H1 (cell line): ENCODE measurements at regions not wholly inside any gene's neighbourhood (a gene's known extent, or its start where the extent isn't known, plus 50 kb on each side); places are given as distances from the start of the nearest gene placed in this dataset.

ENCODE experiments used
- BCL11A ChIP-seq, 2 experiments: IDR thresholded peaks; one replicate each; pipeline ENCODE4 v1.6.1; 2011; ENCODE audit warnings: low read depth in 2 of 2, low read length in 2 of 2, mild to moderate bottlenecking in 2 of 2
- CHD1 ChIP-seq: IDR thresholded peaks from 2 replicates; pipeline ENCODE4 v1.6.1; 2012; ENCODE audit warnings: low read depth, low read length, improper control_type of control experiment
- CHD7 ChIP-seq: fragments of 300-600 bp; sonication (generic); IDR thresholded peaks from 2 replicates; pipeline ENCODE4 v1.7.1; 2012; ENCODE audit warnings: low read length, moderate library complexity, mild to moderate bottlenecking, inconsistent platforms; ENCODE audit not compliant: insufficient replicate concordance
- HDAC2 ChIP-seq, 2 experiments: fragments of 300-600 bp in 1 of 2; sonication (generic) in 1 of 2; IDR thresholded peaks; 2 replicates each; pipeline ENCODE4 v1.6.1; 2011 to 2012; ENCODE audit warnings: low read depth in 2 of 2, low read length in 2 of 2, mild to moderate bottlenecking in 2 of 2, moderate library complexity in 2 of 2, borderline replicate concordance in 1 of 2, inconsistent platforms in 1 of 2
- JUN ChIP-seq: IDR thresholded peaks from 2 replicates; pipeline ENCODE4 v1.6.1; 2011; ENCODE audit warnings: low read depth, mild to moderate bottlenecking, improper control_type of control experiment, low read length
- SUZ12 ChIP-seq: fragments of 200-600 bp; sonication (generic); IDR thresholded peaks from 2 replicates; pipeline ENCODE4 v1.6.1; 2012; ENCODE audit warnings: mild to moderate bottlenecking, inconsistent platforms, low read length, moderate library complexity, mixed read lengths
- TAF1 ChIP-seq: IDR thresholded peaks from 2 replicates; pipeline ENCODE4 v1.6.1; 2011; ENCODE audit warnings: mild to moderate bottlenecking, low read depth, low read length
- TF ChIP-seq, protein P1 (sequence below): IDR thresholded peaks from 2 replicates; pipeline ENCODE4 v1.6.1; 2012; ENCODE audit warnings: inconsistent platforms

DNA sequence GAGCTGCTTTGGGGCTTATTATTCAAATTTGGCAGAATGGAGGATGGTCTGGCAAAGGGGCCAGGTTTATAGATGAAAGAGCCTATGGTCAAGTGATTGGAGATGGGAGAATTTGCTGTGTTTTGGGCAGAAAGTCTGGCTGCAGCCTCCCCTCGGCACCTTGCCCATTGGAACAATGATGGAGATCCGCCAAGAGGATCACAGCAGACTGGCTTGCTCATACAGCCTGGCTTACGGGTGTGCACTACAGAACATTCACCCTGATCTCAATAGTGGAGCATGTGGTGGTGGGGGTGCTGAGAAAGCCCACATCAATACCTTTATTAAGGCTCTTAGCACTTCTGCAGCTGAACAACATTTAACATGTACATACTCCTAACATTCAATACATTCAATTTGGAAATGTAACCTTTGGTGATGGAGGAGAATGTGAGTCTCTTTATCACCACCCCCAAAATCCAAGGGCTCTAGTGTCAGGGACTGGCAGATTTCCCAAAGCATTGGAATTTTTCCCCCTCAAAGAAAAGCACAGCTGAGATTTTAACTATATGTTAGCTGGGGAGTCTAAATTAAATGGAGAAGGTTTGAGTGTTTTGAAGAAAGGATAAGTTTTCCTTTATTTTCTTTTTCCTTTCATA, 118.4 kb upstream of the TMC3 start (continued):
- no peak for TF ChIP-seq CHD7
- no peak for TF ChIP-seq JUN
- TF ChIP-seq HDAC2 (IDR thresholded peaks at IDR 0.05; ENCODE audit: borderline replicate concordance in 1 of 2, low read depth in 2 of 2, low read length in 2 of 2), result no peak
- no peak for TF ChIP-seq CHD1
- TF ChIP-seq SUZ12, result no peak
- no peak for TF ChIP-seq BCL11A (IDR thresholded peaks at IDR 0.05; ENCODE audit: low read depth in 2 of 2, low read length in 2 of 2)
- TF ChIP-seq TAF1, result no peak
- TF ChIP-seq, protein P1, sequence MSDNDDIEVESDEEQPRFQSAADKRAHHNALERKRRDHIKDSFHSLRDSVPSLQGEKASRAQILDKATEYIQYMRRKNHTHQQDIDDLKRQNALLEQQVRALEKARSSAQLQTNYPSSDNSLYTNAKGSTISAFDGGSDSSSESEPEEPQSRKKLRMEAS, result no peak
- TF ChIP-seq, all 59 proteins: peak for 0
